WTC11 (cell line): ENCODE measurements at regions not wholly inside any gene's neighbourhood (a gene's known extent, or its start where the extent isn't known, plus 50 kb on each side); places are given as distances from the start of the nearest gene placed in this dataset.

Source experiments
- ATAC-seq: fragments of 200-7000 bp; cut with Tn5 transposase; 2 replicates; pipeline ENCODE4 v1.10.0; 2021; ENCODE audit warnings: mild to moderate bottlenecking, moderate library complexity
- CTCF ChIA-PET: fragments of 300-600 bp; sonication (Branson Sonifier 250); formaldehyde crosslinking; loops from one replicate; lab custom pipeline; 2021; ENCODE audit warnings: antibody characterized with exemption; lab: Charles Lee
- POLR2A ChIA-PET: fragments of 350-600 bp; sonication (Branson Sonifier 250); formaldehyde crosslinking; loops from one replicate; lab custom pipeline; 2021; ENCODE audit warnings: antibody characterized with exemption; lab: Charles Lee
- DNase-seq: peaks from one replicate; pipeline ENCODE4 v3.0.0; 2021; ENCODE audit warnings: low spot score
- H3K27ac Mint-ChIP-seq: 2 replicates; pipeline ENCODE4 v1.8.0; 2021; ENCODE audit warnings: mixed read lengths
- H3K27me3 Mint-ChIP-seq: 2 replicates; pipeline ENCODE4 v1.8.0; 2021; ENCODE audit warnings: low read depth, mild to moderate bottlenecking, moderate library complexity, mixed read lengths
- H3K36me3 Mint-ChIP-seq: 2 replicates; pipeline ENCODE4 v1.8.0; 2021; ENCODE audit warnings: mixed read lengths
- H3K4me1 Mint-ChIP-seq: 2 replicates; pipeline ENCODE4 v1.8.0; 2022; ENCODE audit warnings: mixed read lengths
- H3K4me3 Mint-ChIP-seq: 2 replicates; pipeline ENCODE4 v1.8.0; 2021; ENCODE audit warnings: mild to moderate bottlenecking, moderate library complexity, mixed read lengths
- H3K9me3 Mint-ChIP-seq: 2 replicates; pipeline ENCODE4 v1.8.0; 2021; ENCODE audit warnings: mixed read lengths
- CBFB ChIP-seq: sonication (generic); formaldehyde crosslinking; IDR thresholded peaks from 2 replicates; pipeline ENCODE4 v1.8.1; 2022; ENCODE audit warnings: mild to moderate bottlenecking, low read depth, missing genetic modification reagents
- ELF4 ChIP-seq: sonication (generic); formaldehyde crosslinking; IDR thresholded peaks from 2 replicates; pipeline ENCODE4 v1.8.1; 2022; ENCODE audit warnings: low read depth, mild to moderate bottlenecking, moderate library complexity, missing genetic modification reagents
- EMX1 ChIP-seq: fragments of 250-450 bp; sonication (Bioruptor Pico); IDR thresholded peaks from 2 replicates; pipeline ENCODE4 v1.8.0; 2021; ENCODE audit warnings: mild to moderate bottlenecking
- ERG ChIP-seq: fragments of 250-450 bp; sonication (Bioruptor Pico); IDR thresholded peaks from 2 replicates; pipeline ENCODE4 v1.8.0; 2021; ENCODE audit warnings: mild to moderate bottlenecking
- ESRRA ChIP-seq: sonication (generic); formaldehyde crosslinking; IDR thresholded peaks from 2 replicates; pipeline ENCODE4 v1.8.1; 2022; ENCODE audit warnings: mild to moderate bottlenecking, missing genetic modification reagents, borderline replicate concordance
- FOXJ3 ChIP-seq: sonication (generic); formaldehyde crosslinking; IDR thresholded peaks from 2 replicates; pipeline ENCODE4 v1.9.0; 2021; ENCODE audit warnings: missing genetic modification reagents, mild to moderate bottlenecking, borderline replicate concordance
- FOXK1 ChIP-seq: sonication (generic); formaldehyde crosslinking; IDR thresholded peaks from 2 replicates; pipeline ENCODE4 v1.8.0; 2022; ENCODE audit warnings: mild to moderate bottlenecking, moderate library complexity, missing genetic modification reagents
- FOXP4 ChIP-seq: sonication (generic); formaldehyde crosslinking; IDR thresholded peaks from 2 replicates; pipeline ENCODE4 v1.8.0; 2022; ENCODE audit warnings: mild to moderate bottlenecking, missing genetic modification reagents
- IRF1 ChIP-seq: sonication (generic); formaldehyde crosslinking; IDR thresholded peaks from 2 replicates; pipeline ENCODE4 v1.8.0; 2023; ENCODE audit warnings: missing genetic modification reagents
- IRF2 ChIP-seq: sonication (generic); formaldehyde crosslinking; IDR thresholded peaks from 2 replicates; pipeline ENCODE4 v1.8.0; 2022; ENCODE audit warnings: low read depth, missing genetic modification reagents, borderline replicate concordance
- JAZF1 ChIP-seq: fragments of 250-450 bp; sonication (Bioruptor Pico); IDR thresholded peaks from 2 replicates; pipeline ENCODE4 v1.9.0; 2021; ENCODE audit warnings: moderate library complexity, mild to moderate bottlenecking, inconsistent platforms
- MLX ChIP-seq: sonication (generic); formaldehyde crosslinking; IDR thresholded peaks from 2 replicates; pipeline ENCODE4 v1.8.1; 2023; ENCODE audit warnings: mild to moderate bottlenecking, missing genetic modification reagents, moderate library complexity
- NFYB ChIP-seq: sonication (generic); formaldehyde crosslinking; conservative IDR thresholded peaks from 2 replicates; pipeline ENCODE4 v1.8.0; 2022; ENCODE audit warnings: low read depth, missing genetic modification reagents
- NR2C2 ChIP-seq: sonication (generic); formaldehyde crosslinking; IDR thresholded peaks from 2 replicates; pipeline ENCODE4 v1.8.0; 2022; ENCODE audit warnings: mild to moderate bottlenecking, missing genetic modification reagents
- STAT6 ChIP-seq: sonication (generic); formaldehyde crosslinking; conservative IDR thresholded peaks from 2 replicates; pipeline ENCODE4 v1.8.1; 2023; ENCODE audit warnings: mild to moderate bottlenecking, low read depth, missing genetic modification reagents, moderate library complexity
- TEAD1 ChIP-seq: sonication (generic); formaldehyde crosslinking; IDR thresholded peaks from 2 replicates; pipeline ENCODE4 v1.8.0; 2022; ENCODE audit warnings: mild to moderate bottlenecking, missing genetic modification reagents
- TEAD4 ChIP-seq: sonication (generic); formaldehyde crosslinking; IDR thresholded peaks from 2 replicates; pipeline ENCODE4 v1.8.0; 2022; ENCODE audit warnings: mild to moderate bottlenecking, missing genetic modification reagents
- USF1 ChIP-seq: sonication (generic); formaldehyde crosslinking; IDR thresholded peaks from 2 replicates; pipeline ENCODE4 v1.8.0; 2022; ENCODE audit warnings: mild to moderate bottlenecking, missing genetic modification reagents
- ZNF121 ChIP-seq: sonication (generic); formaldehyde crosslinking; IDR thresholded peaks from 2 replicates; pipeline ENCODE4 v1.8.0; 2023; ENCODE audit warnings: missing genetic modification reagents
- ZNF425 ChIP-seq: fragments of 250-450 bp; sonication (Bioruptor Pico); conservative IDR thresholded peaks from 2 replicates; pipeline ENCODE4 v1.9.0; 2021; ENCODE audit warnings: mild to moderate bottlenecking
- ZSCAN18 ChIP-seq: fragments of 250-450 bp; sonication (Bioruptor Pico); IDR thresholded peaks from 2 replicates; pipeline ENCODE4 v2.1.2; 2022; ENCODE audit warnings: mild to moderate bottlenecking, moderate library complexity

- no peak overlapping the region for H3K27ac Mint-ChIP-seq
Observed at GRCh38 chr20:2236256-2236655, 59.5 kb upstream of the TGM3 start.

GRCh38 chr20:2237059-2237458, 58.7 kb upstream of the TGM3 start:
- Mint-ChIP-seq H3K4me1 (peaks cover 28% of the 10 kb centered on the region), H3K4me3 (no peak overlapping the region), H3K9me3 (no peaks in the 10 kb centered on the region), H3K36me3 (no peaks in the 10 kb centered on the region), H3K27me3 (no peaks in the 10 kb centered on the region), H3K27ac (no peak overlapping the region)
- POLR2A ChIA-PET = no interaction called here
- DNase-seq = peak; percentile 18
- peak; percentile 32; the same call in 1 of the 2 replicates for ATAC-seq
- TF ChIP-seq EMX1 (CRISPR knock-in tag) = no peak
- CTCF ChIA-PET = interaction anchor here (0.6 to 5.3 kb wide), 16 partner anchors 9 to 215 kb away, joined by 3 to 31 read pairs (median 4); no protein-coding TSS in a partner anchor

More at GRCh38 chr20:2236256-2236655, 59.5 kb upstream of the TGM3 start:
- DNase-seq (no peak), ATAC-seq (no peak)
- TF ChIP-seq NFYB = no peak
- no peak for TF ChIP-seq ERG (CRISPR knock-in tag)
- no peak for TF ChIP-seq FOXK1
- no peak for TF ChIP-seq FOXP4
- no peak for TF ChIP-seq ESRRA
- TF ChIP-seq STAT6 (CRISPR knock-in tag) = no peak
- Mint-ChIP-seq H3K4me3 (no peak overlapping the region), H3K36me3 (no peaks in the 10 kb centered on the region), H3K27me3 (no peaks in the 10 kb centered on the region), H3K9me3 (no peaks in the 10 kb centered on the region), H3K4me1 (peaks cover 28% of the 10 kb centered on the region)
- ChIA-PET CTCF (interaction anchor here (0.6 to 5.3 kb wide), 16 partner anchors 10 to 216 kb away, joined by 3 to 31 read pairs (median 4); no protein-coding TSS in a partner anchor), POLR2A (interaction anchor here (0.6 to 1.1 kb wide), 3 partner anchors 70 to 388 kb away, joined by 3 to 4 read pairs (median 3); no protein-coding TSS in a partner anchor)

GRCh38 chr20:2238601-2239000, 57.2 kb upstream of the TGM3 start:
- CTCF ChIA-PET = interaction anchor here (1.1 kb wide), 1 partner anchor 101 kb away, joined by 3 read pairs; no protein-coding TSS in a partner anchor
- H3K36me3 Mint-ChIP-seq = no peaks in the 10 kb centered on the region
- H3K4me3 Mint-ChIP-seq = no peak overlapping the region
- no peaks in the 10 kb centered on the region for H3K9me3 Mint-ChIP-seq
- TF ChIP-seq ZNF121 (CRISPR knock-in tag) (no peak), ZNF425 (CRISPR knock-in tag) (no peak), FOXJ3 (no peak), ZSCAN18 (no peak), CBFB (no peak), TEAD1 (CRISPR knock-in tag) (no peak), IRF2 (CRISPR knock-in tag) (no peak), ESRRA (no peak), NR2C2 (CRISPR knock-in tag) (no peak), MLX (CRISPR knock-in tag) (no peak), ELF4 (CRISPR knock-in tag) (no peak), TEAD4 (CRISPR knock-in tag) (no peak), JAZF1 (CRISPR knock-in tag) (no peak), USF1 (no peak), IRF1 (CRISPR knock-in tag) (no peak)
- no peak for DNase-seq
- ATAC-seq = no peak
- H3K4me1 Mint-ChIP-seq = peaks cover 28% of the 10 kb centered on the region
- POLR2A ChIA-PET = no interaction called here
- no peak overlapping the region for H3K27ac Mint-ChIP-seq
- no peaks in the 10 kb centered on the region for H3K27me3 Mint-ChIP-seq
